ENCODE measurements at regions not wholly inside any gene's neighbourhood (a gene's known extent, or its start where the extent isn't known, plus 50 kb on each side); places are given as distances from the start of the nearest gene placed in this dataset.

DNA sequence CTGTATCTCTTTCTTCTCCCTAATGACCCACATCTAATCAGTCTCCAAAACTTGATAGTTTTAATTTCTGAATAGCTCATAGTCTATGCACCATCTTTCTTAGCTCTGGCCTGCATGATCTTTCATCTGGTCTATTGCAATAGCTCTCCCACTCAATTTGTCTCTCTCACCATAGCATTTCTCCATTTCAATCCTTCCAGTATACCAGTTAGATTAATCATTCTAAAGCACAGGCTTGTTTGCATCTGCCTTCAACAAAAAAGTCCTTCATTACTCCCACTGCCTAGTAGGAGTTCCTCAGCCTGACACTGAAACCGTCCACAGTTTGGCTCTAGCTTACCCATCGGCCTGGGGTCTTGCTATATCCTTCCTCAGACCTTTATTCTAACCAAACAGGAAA, 344.9 kb downstream of the ENC1 start:
- TF ChIP-seq ZNF274 (IDR thresholded peaks at IDR 0.05; ENCODE audit: low read depth, low read length) = no peak
- H3K4me3 ChIP-seq (ENCODE audit: low read length) = no peak overlapping the region

DNA sequence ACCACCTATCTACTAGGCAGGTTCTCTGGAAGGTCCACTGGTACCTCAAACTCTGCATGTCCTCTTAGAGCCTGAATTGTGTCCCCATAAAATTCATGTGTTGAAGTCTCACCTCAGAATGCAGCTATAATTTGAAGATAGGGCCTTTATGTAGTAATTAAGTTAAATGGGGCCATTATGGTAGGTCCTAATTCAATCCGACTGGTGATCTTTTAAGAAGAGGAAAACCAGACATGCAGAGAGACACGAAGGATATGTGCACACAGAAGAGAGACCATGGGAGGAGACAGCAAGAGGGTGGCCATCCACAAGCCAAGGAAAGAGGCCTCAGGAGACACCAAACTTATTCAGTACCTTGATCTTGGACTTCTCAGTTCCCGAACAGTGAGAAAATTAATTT, 345.4 kb downstream of the ENC1 start:
- H3K4me3 ChIP-seq (ENCODE audit: low read length) = no peak overlapping the region
- no peak for TF ChIP-seq ZNF274 (IDR thresholded peaks at IDR 0.05; ENCODE audit: low read depth, low read length)

DNA sequence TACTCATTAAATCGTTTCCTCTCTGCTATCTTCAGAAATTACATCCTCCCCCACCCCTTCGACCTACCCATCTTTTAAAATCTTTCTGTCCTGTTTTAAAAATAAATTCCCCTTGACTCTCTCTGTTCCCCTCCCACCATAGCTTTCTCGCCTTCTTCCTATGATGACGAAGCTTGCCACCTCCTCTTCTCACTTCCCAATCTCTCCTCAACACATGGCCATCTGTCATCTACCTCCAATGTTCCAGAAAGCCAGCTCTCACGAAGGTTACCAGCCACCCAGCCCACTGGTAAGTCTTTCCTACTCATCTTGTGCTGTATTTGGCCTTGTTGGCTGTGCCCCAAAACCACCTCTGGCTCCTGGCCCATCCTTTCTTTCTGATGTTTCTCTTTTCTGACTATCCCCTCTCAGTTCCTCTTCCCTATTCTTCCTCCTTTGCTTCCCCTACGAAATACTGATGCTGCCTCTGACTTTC, 346.3 kb downstream of the ENC1 start:
- H3K4me3 ChIP-seq (ENCODE audit: low read length) = no peak overlapping the region
- no peak for TF ChIP-seq ZNF274 (IDR thresholded peaks at IDR 0.05; ENCODE audit: low read depth, low read length)

DNA sequence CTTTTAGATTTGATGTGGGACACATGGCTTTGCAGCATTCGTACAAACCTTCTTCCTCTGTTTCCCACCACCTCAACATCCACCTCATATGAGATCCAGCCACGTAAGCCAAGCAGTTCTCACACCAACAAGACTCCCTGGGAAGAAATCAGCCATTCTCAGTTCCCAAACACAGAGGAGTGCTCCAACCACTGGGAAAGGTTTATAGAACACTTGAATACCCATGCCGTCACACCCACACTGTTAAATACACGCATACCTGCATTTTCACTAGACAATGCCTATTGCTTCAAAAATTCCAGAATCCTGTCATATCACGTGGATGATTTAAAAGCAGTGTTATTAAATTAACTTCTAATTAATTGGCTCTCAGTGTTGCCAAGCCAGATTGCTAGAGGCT, 347.3 kb downstream of the ENC1 start:
- no peak for TF ChIP-seq ZNF274 (IDR thresholded peaks at IDR 0.05; ENCODE audit: low read depth, low read length)

DNA sequence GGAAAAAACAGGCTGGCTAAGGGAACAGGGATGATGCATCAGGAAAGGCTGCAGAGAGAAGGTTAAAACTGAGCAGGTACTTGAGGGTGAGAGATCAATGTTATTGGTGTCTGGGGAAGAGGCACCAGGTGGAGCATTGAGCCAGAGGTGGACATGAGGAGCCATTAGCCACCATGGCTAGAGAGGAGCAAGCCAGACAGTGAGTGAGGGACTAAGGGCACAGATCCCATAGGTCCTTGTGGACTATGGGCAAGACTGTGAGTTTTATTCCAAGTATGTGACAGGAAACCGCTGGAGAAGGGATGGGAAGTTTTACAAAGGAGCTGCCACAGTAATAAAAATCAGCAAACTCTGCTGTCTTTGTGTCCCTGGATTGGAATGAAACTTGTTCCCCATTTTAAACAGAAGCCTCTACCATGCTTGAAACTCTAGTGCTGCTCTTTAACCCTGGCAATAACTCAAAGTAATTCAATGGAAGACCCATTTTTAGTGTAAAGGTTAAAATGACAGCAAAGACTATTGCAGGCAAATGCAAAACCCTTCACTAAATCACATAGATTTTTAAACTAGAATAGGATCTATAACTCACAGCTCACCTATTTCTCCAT, 349.8 kb downstream of the ENC1 start:
- no peak for TF ChIP-seq ZNF274 (IDR thresholded peaks at IDR 0.05; ENCODE audit: low read depth, low read length)
- no peak overlapping the region for H3K4me3 ChIP-seq (ENCODE audit: low read length)

More for the DNA sequence above, 347.3 kb downstream of the ENC1 start:
- H3K4me3 ChIP-seq (ENCODE audit: low read length) = no peak overlapping the region

DNA sequence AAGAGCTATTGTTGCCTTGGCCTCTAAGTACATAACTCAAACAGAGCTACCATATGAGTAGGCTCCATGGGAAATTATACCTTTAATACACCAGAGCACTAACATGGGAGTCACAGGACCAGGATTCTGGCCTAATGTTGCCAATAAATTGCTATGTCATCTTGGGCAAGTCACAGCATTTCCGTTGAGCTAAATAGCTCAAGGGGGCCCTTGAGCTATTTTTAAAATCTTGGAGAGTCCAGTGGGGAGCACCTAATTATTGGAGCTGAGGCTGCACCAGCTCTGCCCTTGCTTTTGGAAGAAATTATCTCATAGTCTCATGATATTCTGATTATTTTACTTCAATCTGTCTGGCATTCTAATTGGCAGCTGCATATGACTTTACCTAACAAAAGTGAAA, 350.8 kb downstream of the ENC1 start:
- no peak for TF ChIP-seq ZNF274 (IDR thresholded peaks at IDR 0.05; ENCODE audit: low read depth, low read length)
- H3K4me3 ChIP-seq (ENCODE audit: low read length) = no peak overlapping the region

DNA sequence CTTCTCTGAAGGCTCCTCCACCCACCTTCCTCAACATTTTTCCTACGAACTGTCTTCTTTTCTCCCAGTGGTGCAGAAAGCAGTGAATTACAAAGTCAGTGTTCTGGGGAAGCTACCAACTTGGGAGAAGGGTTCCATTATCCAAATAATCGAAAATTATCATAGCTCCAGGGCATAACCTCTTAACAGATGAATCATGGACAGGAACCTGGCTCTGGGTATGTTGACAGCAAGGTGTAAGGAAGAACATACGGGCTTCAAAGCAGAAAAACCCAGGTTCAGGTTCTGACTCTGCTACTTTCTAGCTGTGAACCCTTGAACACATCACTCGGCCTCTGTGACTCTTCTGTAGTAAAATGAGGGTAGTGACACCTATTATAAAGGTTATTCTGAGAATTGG, 351.3 kb downstream of the ENC1 start:
- TF ChIP-seq ZNF274 (IDR thresholded peaks at IDR 0.05; ENCODE audit: low read depth, low read length) = no peak
- H3K4me3 ChIP-seq (ENCODE audit: low read length) = no peak overlapping the region

DNA sequence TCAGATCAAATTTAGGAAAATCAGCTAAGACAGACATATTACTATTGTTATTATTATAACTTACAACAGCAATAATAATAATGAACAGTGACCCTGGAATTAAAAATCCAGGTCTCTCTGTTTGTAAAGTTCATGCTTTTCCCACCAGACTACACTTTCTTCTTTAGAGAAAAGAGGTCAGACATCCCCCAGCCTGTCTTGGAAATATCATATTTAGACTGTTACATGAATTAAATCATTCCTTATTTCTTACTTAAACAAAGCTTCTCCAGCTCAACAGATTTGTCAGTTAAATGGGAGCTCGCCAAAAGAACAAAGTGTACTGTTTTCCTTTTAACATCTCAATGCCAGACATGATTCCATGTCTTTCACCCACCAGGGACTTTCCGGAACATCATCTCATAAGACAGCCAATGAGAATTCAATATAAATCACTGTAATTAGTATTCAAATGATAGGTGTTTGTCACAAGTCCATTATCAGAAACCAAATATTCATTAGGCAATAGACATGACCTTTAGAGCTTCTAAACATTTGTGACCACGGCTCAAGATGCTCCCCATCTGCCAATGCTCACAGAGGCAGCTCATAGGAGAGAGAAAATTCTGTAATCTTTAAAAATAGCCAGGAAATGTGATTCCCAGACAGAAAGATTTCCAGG, 351.9 kb downstream of the ENC1 start:
- no peak overlapping the region for H3K4me3 ChIP-seq (ENCODE audit: low read length)
- TF ChIP-seq ZNF274 (IDR thresholded peaks at IDR 0.05; ENCODE audit: low read depth, low read length) = no peak

DNA sequence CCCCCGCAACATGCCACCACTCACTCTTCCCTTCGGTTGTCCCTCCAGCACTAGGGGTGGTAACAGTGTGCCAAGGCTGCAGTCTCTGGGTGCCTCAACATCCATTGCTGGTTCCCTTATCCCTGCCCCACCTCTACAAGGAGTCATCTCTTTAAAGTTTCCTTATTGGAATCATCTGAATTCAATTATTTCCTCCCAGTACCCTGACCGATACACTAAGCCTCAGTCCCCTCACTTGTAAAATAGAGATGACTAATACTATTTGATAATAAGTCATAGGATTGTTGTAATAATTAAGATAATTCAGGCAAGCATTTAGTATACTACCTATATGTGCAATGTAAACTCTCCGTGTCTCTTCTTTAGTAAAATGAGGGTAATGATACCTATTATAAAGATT, 352.5 kb downstream of the ENC1 start:
- TF ChIP-seq ZNF274 (IDR thresholded peaks at IDR 0.05; ENCODE audit: low read depth, low read length) = no peak
- H3K4me3 ChIP-seq (ENCODE audit: low read length) = no peak overlapping the region

DNA sequence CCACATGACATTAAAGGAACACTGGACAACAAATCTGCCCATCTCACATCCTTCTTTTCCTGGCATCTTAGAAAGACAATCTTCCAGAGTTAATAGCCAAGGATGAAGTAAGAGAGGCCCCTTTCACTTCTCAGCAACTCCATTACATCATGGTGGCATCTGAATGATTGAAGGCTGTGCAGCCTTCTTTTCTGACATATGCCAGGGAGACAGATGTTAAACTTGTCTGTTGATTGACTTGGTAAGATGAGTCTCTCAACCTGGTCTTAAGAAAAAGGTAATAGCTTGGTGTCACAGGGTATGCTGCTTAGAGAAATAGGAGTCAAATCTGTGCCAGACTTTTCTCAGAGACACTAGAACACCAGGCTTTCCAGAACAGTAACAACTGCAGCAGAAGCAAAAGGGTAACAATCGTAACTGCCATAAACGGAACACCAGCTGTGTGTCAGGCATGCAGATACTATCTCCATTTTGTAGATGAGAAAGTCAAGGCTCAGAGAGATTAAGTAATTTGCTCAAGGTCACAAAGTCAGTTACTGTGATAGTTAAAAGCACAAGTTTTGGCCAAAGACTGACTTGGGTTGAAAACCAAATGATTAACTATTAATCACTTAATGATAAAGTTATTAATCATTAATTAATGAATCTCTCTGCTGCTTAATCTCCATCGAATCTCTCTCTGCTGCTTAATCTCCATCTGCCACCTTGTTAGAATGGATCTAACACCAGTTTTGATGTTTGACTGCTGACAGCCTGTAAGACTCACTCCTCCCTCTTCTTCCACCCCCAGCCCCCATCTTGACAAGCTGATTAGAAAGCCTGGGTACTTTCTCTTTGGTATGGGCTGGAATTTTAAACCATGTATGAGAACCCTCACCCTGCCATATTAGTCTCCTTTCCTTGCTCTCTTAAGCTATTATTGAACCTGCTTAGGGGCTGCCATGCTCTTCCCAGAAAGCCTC, 353.5 kb downstream of the ENC1 start:
- no peak overlapping the region for H3K4me3 ChIP-seq (ENCODE audit: low read length)
- no peak for TF ChIP-seq ZNF274 (IDR thresholded peaks at IDR 0.05; ENCODE audit: low read depth, low read length)

DNA sequence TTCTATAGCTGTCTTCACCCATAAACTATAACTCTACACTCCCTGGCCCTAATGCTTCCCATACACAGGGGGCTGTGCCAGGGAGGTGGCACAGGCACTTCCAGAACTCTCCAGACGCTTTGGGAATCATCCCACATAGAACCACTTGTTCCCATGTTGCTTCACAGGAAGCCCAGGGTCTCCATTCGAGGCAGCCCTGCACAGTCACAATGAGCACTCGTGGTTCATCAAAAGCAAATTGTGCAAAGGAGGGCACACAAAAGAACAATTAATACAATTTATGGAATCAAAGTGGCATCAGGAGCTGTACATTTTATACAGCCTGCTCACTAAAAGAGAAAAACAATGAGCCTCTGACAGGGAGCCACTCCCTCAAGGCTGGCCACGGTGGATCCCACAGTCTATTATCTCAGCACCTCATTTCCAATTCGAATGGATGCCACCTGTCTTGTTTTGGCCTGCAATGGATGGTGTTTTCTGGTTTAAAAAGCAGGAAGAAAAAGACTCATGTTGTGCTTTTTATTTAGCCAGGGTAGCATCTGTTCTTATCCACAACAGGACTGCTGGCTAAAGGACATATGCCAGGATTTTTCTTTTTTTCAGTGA, 354.8 kb downstream of the ENC1 start:
- H3K4me3 ChIP-seq (ENCODE audit: low read length) = no peak overlapping the region
- no peak for TF ChIP-seq ZNF274 (IDR thresholded peaks at IDR 0.05; ENCODE audit: low read depth, low read length)

DNA sequence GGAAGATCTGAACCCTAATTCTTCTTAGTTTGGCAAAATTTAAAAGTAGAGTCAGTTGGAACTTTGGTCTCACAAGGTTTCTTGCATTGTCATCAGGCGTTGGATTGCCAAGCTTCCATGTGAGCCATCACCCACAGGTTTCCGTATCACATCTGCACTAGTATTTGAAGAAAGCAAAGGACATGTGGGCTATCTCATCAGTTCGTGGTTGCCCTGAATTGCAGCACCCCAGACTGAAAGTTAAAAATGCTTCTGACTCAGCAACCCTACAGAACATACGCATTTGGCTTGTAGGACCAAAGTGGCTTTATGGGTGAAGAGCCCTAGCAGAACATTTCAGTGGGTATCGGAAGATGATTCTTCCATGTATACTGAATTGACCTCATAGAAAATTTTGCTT, 358.0 kb downstream of the ENC1 start:
- no peak for TF ChIP-seq ZNF274 (IDR thresholded peaks at IDR 0.05; ENCODE audit: low read depth, low read length)
- no peak overlapping the region for H3K4me3 ChIP-seq (ENCODE audit: low read length)

DNA sequence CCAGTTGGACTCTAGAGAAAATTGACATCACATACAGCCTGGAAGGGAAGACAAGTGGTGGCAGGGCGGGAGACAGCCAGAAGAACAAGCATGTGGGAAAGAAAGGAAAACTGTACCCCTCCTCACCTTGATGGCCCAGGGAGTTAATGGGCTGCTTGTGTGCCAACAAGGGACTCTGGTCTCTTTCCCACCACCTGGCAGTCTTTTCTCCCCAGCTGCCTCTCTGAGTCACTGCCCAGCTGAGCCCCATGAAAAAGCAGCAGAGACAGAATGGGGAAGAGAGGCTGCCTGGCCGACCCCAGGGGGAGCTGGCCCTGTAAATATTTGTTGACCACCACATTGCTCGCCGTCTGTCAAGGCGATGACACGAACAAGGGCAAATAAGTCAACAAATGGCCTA, 359.4 kb downstream of the ENC1 start:
- no peak overlapping the region for H3K4me3 ChIP-seq (ENCODE audit: low read length)
- no peak for TF ChIP-seq ZNF274 (IDR thresholded peaks at IDR 0.05; ENCODE audit: low read depth, low read length)

DNA sequence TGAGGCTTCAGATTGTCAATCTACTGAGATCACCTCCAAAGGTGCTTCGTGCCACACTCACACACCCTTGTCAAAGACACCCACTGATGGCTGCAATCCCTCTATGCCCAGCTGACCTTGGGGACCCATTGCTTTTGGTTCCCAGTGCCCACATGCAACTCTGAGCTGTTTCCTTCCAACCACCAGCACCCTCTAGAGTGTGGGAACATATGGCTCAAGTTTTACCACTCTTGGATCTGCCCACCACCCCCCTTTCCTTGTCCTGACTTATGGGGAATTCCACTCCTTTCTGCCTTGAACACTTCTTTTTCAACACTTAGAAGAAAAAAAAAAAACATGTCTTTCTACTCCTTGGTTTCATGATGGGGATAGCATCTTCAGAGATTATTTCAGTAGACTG, 360.2 kb downstream of the ENC1 start:
- TF ChIP-seq ZNF274 (IDR thresholded peaks at IDR 0.05; ENCODE audit: low read depth, low read length) = no peak
- H3K4me3 ChIP-seq (ENCODE audit: low read length) = no peak overlapping the region
